Omental fat pad (tissue), 3 donors: ENCODE measurements at regions not wholly inside any gene's neighbourhood (a gene's known extent, or its start where the extent isn't known, plus 50 kb on each side); places are given as distances from the start of the nearest gene placed in this dataset.

Source experiments
- ATAC-seq: fragments of 150-250 bp; one replicate; pipeline ENCODE4 v1.9.1; 2016; ENCODE audit warnings: mild to moderate bottlenecking, moderate library complexity; ENCODE audit not compliant: low FRiP score
- DNase-seq: peaks from one replicate; pipeline ENCODE4 v3.0.0-alpha.2; 2019; ENCODE audit warnings: low spot score
- CTCF ChIP-seq, 3 donors: fragments of 450-650 bp; IDR thresholded peaks; one replicate each; pipeline ENCODE4 v1.5.1; 2016 to 2017; ENCODE audit warnings: antibody characterized with exemption in 3 of 3, mild to moderate bottlenecking in 3 of 3, moderate library complexity in 2 of 3

GRCh38 chr17:69959283-69959682 lies 115.7 kb upstream of the KCNJ16 start:
- DNase-seq, result no peak
- ATAC-seq, result no peak

GRCh38 chr17:69960755-69961154 lies 114.3 kb upstream of the KCNJ16 start:
- ATAC-seq (no peak), DNase-seq (no peak)
- TF ChIP-seq CTCF (IDR thresholded peaks at IDR 0.05), result no peak

More at GRCh38 chr17:69959283-69959682, 115.7 kb upstream of the KCNJ16 start:
- TF ChIP-seq CTCF (IDR thresholded peaks at IDR 0.05), result no peak

GRCh38 chr17:69961501-69962145 lies 113.4 kb upstream of the KCNJ16 start:
- no peak for DNase-seq
- no peak for TF ChIP-seq CTCF (IDR thresholded peaks at IDR 0.05)
- no peak for ATAC-seq

- ATAC-seq (no peak), DNase-seq (no peak)
- no peak for TF ChIP-seq CTCF (IDR thresholded peaks at IDR 0.05)
These were observed 112.5 kb upstream of the KCNJ16 start for GRCh38 chr17:69962436-69962995.

- DNase-seq (no peak), ATAC-seq (no peak)
- TF ChIP-seq CTCF (IDR thresholded peaks at IDR 0.05), result no peak
These were observed 107.1 kb upstream of the KCNJ16 start for GRCh38 chr17:69967910-69968411.

- ATAC-seq (no peak), DNase-seq (no peak)
- no peak for TF ChIP-seq CTCF (IDR thresholded peaks at IDR 0.05)
These were observed 105.1 kb upstream of the KCNJ16 start for GRCh38 chr17:69969897-69970296.

DNA sequence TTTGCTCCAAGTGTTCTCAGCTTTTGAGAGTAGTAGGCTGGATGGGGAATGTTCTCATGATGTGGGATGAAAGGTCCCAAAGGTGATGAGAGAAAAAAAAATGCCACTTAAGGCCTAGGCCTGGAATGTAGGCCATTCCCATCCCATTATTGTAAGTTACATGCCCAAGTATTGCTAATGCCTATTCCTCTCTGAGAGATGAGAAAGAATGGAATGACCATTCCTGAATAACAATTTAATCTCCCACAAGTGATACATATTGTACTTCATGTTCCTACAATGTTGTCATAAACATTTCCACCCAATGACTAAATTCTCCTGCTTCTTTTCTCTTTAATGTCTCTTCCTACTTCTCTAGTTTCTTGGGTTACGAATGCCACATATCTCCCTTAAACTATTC lies 102.8 kb upstream of the KCNJ16 start:
- no peak for TF ChIP-seq CTCF (IDR thresholded peaks at IDR 0.05)
- ATAC-seq (no peak), DNase-seq (no peak)
